H1 (cell line): ENCODE measurements at regions not wholly inside any gene's neighbourhood (a gene's known extent, or its start where the extent isn't known, plus 50 kb on each side); places are given as distances from the start of the nearest gene placed in this dataset.

ENCODE experiments used
- HDAC2 ChIP-seq, 2 experiments: fragments of 300-600 bp in 1 of 2; sonication (generic) in 1 of 2; IDR thresholded peaks; 2 replicates each; pipeline ENCODE4 v1.6.1; 2011 to 2012; ENCODE audit warnings: low read depth in 2 of 2, low read length in 2 of 2, mild to moderate bottlenecking in 2 of 2, moderate library complexity in 2 of 2, borderline replicate concordance in 1 of 2, inconsistent platforms in 1 of 2
- SP4 ChIP-seq: IDR thresholded peaks from 2 replicates; pipeline ENCODE4 v1.6.1; 2012; ENCODE audit warnings: low read length, inconsistent platforms

- TF ChIP-seq HDAC2 (IDR thresholded peaks at IDR 0.05; ENCODE audit: borderline replicate concordance in 1 of 2, low read depth in 2 of 2, low read length in 2 of 2) = no peak
- TF ChIP-seq SP4 = no peak
Measured at GRCh38 chr10:8137272-8137681, 82.8 kb downstream of the GATA3 start (continued).
